T47D (cell line): ENCODE measurements at regions not wholly inside any gene's neighbourhood (a gene's known extent, or its start where the extent isn't known, plus 50 kb on each side); places are given as distances from the start of the nearest gene placed in this dataset.

Experiments used
- DNase-seq, 2 experiments: peaks; one replicate each; pipeline versions ENCODE4 v3.0.0 to v3.0.0-alpha.2; 2011 to 2012; ENCODE audit warnings: low read depth in 1 of 2, low spot score in 1 of 2
- JUND ChIP-seq: IDR thresholded peaks from 2 replicates; pipeline ENCODE4 v1.6.1; 2012; ENCODE audit warnings: low read depth
- in situ Hi-C: cut with HindIII; loops from 2 replicates; pipeline ENCODE4 v1.10.0; 2016; ENCODE audit warnings: low sequenced_read_pairs, low pct_unique_long_range_greater_than_20kb

GRCh38 chr13:61670384-61671161, 254.9 kb upstream of the PCDH20 start:
- DNase-seq = no peak
- no peak for TF ChIP-seq JUND
- in situ Hi-C loops = no loop called here

GRCh38 chr13:61664801-61665705, 249.4 kb upstream of the PCDH20 start:
- peak in 1 of 2 experiments; percentile 90 for DNase-seq
- TF ChIP-seq JUND = no peak
- in situ Hi-C loops = no loop called here

GRCh38 chr13:61654481-61654880, 238.8 kb upstream of the PCDH20 start:
- no peak for DNase-seq
- TF ChIP-seq JUND = no peak
- in situ Hi-C loops = no loop called here

- no peak for DNase-seq
- in situ Hi-C loops = no loop called here
- no peak for TF ChIP-seq JUND
These were observed 232.9 kb upstream of the PCDH20 start for GRCh38 chr13:61648547-61648946.

- no peak for DNase-seq
- in situ Hi-C loops = no loop called here
- no peak for TF ChIP-seq JUND
These were observed 196.5 kb upstream of the PCDH20 start for GRCh38 chr13:61612192-61612591.

- in situ Hi-C loops = no loop called here
- no peak for TF ChIP-seq JUND
- no peak for DNase-seq
These were observed 192.5 kb upstream of the PCDH20 start for GRCh38 chr13:61608138-61608537.

- no peak for TF ChIP-seq JUND
- no peak for DNase-seq
- in situ Hi-C loops = no loop called here
These were observed 184.8 kb upstream of the PCDH20 start for GRCh38 chr13:61600360-61601033.

- in situ Hi-C loops = no loop called here
- DNase-seq = no peak
- TF ChIP-seq JUND = no peak
These were observed 176.8 kb upstream of the PCDH20 start for GRCh38 chr13:61592489-61592888.

GRCh38 chr13:61575973-61576372, 160.3 kb upstream of the PCDH20 start:
- no peak for TF ChIP-seq JUND
- no peak for DNase-seq
- in situ Hi-C loops = no loop called here

GRCh38 chr13:61563645-61564044, 148.0 kb upstream of the PCDH20 start:
- no peak for TF ChIP-seq JUND
- in situ Hi-C loops = no loop called here
- no peak for DNase-seq

- TF ChIP-seq JUND = no peak
- DNase-seq = no peak
- in situ Hi-C loops = no loop called here
These were observed 131.3 kb upstream of the PCDH20 start for GRCh38 chr13:61546911-61547310.

- no peak for TF ChIP-seq JUND
- DNase-seq = no peak
- in situ Hi-C loops = no loop called here
These were observed 130.8 kb upstream of the PCDH20 start for GRCh38 chr13:61546413-61546812.

- no peak for DNase-seq
- in situ Hi-C loops = no loop called here
- TF ChIP-seq JUND = no peak
These were observed 120.8 kb upstream of the PCDH20 start for GRCh38 chr13:61536433-61536832.
